Activated CD8-positive, alpha-beta memory T cell treated with anti-CD3 and anti-CD28 coated beads, Interleukin-2, amount 10 ng/mL, durations not matched to agents 7 days and 5 days (primary cell): ENCODE measurements at regions not wholly inside any gene's neighbourhood (a gene's known extent, or its start where the extent isn't known, plus 50 kb on each side); places are given as distances from the start of the nearest gene placed in this dataset.

Experiments used
- ATAC-seq: fragments of 150-1000 bp; cut with Tn5 transposase; one replicate; pipeline ENCODE4 v1.10.0; 2021; ENCODE audit warnings: moderate library complexity
- CTCF ChIA-PET: fragments of 350-600 bp; sonication (Branson Sonifier 250); formaldehyde crosslinking; loops from one replicate; lab custom pipeline; 2021; ENCODE audit warnings: antibody characterized with exemption; lab: Charles Lee
- DNase-seq: peaks from one replicate; pipeline ENCODE4 v3.0.0-alpha.2; 2020
- H3K27ac Mint-ChIP-seq: one replicate; pipeline ENCODE4 v1.8.0; 2021; ENCODE audit warnings: mild to moderate bottlenecking, mixed read lengths
- H3K27me3 Mint-ChIP-seq: one replicate; pipeline ENCODE4 v1.8.0; 2021; ENCODE audit warnings: mixed read lengths
- H3K36me3 Mint-ChIP-seq: one replicate; pipeline ENCODE4 v1.8.0; 2021; ENCODE audit warnings: mild to moderate bottlenecking, mixed read lengths
- H3K4me1 Mint-ChIP-seq: one replicate; pipeline ENCODE4 v1.8.0; 2021; ENCODE audit warnings: mixed read lengths
- H3K4me3 Mint-ChIP-seq: one replicate; pipeline ENCODE4 v1.8.0; 2021; ENCODE audit warnings: mild to moderate bottlenecking, moderate library complexity, mixed read lengths
- H3K9me3 Mint-ChIP-seq: one replicate; pipeline ENCODE4 v1.8.0; 2022; ENCODE audit warnings: low read depth, mixed read lengths

- Mint-ChIP-seq H3K27ac (no peak overlapping the region), H3K9me3 (peaks cover 2% of the 10 kb centered on the region), H3K4me1 (no peaks in the 10 kb centered on the region), H3K36me3 (no peaks in the 10 kb centered on the region), H3K27me3 (no peaks in the 10 kb centered on the region), H3K4me3 (no peak overlapping the region)
- no peak for DNase-seq
- CTCF ChIA-PET = no interaction called here
- ATAC-seq = no peak
These were observed 126.3 kb upstream of the PLAAT1 start for GRCh38 chr3:193114431-193115340.

GRCh38 chr3:193116871-193117270 is 124.2 kb upstream of the PLAAT1 start:
- H3K4me3 Mint-ChIP-seq = no peak overlapping the region
- no peaks in the 10 kb centered on the region for H3K36me3 Mint-ChIP-seq
- CTCF ChIA-PET = no interaction called here
- no peaks in the 10 kb centered on the region for H3K4me1 Mint-ChIP-seq
- H3K27me3 Mint-ChIP-seq = no peaks in the 10 kb centered on the region
- no peak for DNase-seq
- H3K27ac Mint-ChIP-seq = no peak overlapping the region
- ATAC-seq = no peak
- no peaks in the 10 kb centered on the region for H3K9me3 Mint-ChIP-seq

GRCh38 chr3:193118907-193119306 is 122.1 kb upstream of the PLAAT1 start:
- no peak overlapping the region for H3K4me3 Mint-ChIP-seq
- CTCF ChIA-PET = no interaction called here
- no peaks in the 10 kb centered on the region for H3K27me3 Mint-ChIP-seq
- H3K9me3 Mint-ChIP-seq = no peaks in the 10 kb centered on the region
- DNase-seq (no peak), ATAC-seq (no peak)
- H3K27ac Mint-ChIP-seq = no peak overlapping the region
- no peaks in the 10 kb centered on the region for H3K4me1 Mint-ChIP-seq
- H3K36me3 Mint-ChIP-seq = no peaks in the 10 kb centered on the region

GRCh38 chr3:193119926-193120325 is 121.1 kb upstream of the PLAAT1 start:
- CTCF ChIA-PET = no interaction called here

GRCh38 chr3:193124861-193125260 is 116.2 kb upstream of the PLAAT1 start:
- Mint-ChIP-seq H3K4me3 (no peak overlapping the region), H3K36me3 (no peaks in the 10 kb centered on the region), H3K4me1 (no peaks in the 10 kb centered on the region), H3K27ac (no peak overlapping the region), H3K9me3 (no peaks in the 10 kb centered on the region), H3K27me3 (no peaks in the 10 kb centered on the region)
- CTCF ChIA-PET = no interaction called here
- DNase-seq (no peak), ATAC-seq (no peak)

More at GRCh38 chr3:193119926-193120325, 121.1 kb upstream of the PLAAT1 start:
- no peak for DNase-seq
- Mint-ChIP-seq H3K9me3 (no peaks in the 10 kb centered on the region), H3K27ac (no peak overlapping the region), H3K4me1 (no peaks in the 10 kb centered on the region), H3K27me3 (no peaks in the 10 kb centered on the region), H3K36me3 (no peaks in the 10 kb centered on the region), H3K4me3 (no peak overlapping the region)
- ATAC-seq = no peak

GRCh38 chr3:193129607-193130006 is 111.4 kb upstream of the PLAAT1 start:
- no peaks in the 10 kb centered on the region for H3K9me3 Mint-ChIP-seq
- no peak for DNase-seq
- H3K4me1 Mint-ChIP-seq = no peaks in the 10 kb centered on the region
- no peaks in the 10 kb centered on the region for H3K27me3 Mint-ChIP-seq
- ATAC-seq = no peak
- CTCF ChIA-PET = no interaction called here
- H3K4me3 Mint-ChIP-seq = no peak overlapping the region
- H3K27ac Mint-ChIP-seq = no peak overlapping the region
- H3K36me3 Mint-ChIP-seq = no peaks in the 10 kb centered on the region

GRCh38 chr3:193130576-193130975 is 110.4 kb upstream of the PLAAT1 start:
- CTCF ChIA-PET = no interaction called here
- no peaks in the 10 kb centered on the region for H3K4me1 Mint-ChIP-seq
- no peaks in the 10 kb centered on the region for H3K27me3 Mint-ChIP-seq
- no peak for DNase-seq
- no peak overlapping the region for H3K27ac Mint-ChIP-seq
- no peak overlapping the region for H3K4me3 Mint-ChIP-seq
- ATAC-seq = no peak
- H3K36me3 Mint-ChIP-seq = no peaks in the 10 kb centered on the region
- H3K9me3 Mint-ChIP-seq = no peaks in the 10 kb centered on the region

GRCh38 chr3:193132241-193132640 is 108.8 kb upstream of the PLAAT1 start:
- no peaks in the 10 kb centered on the region for H3K36me3 Mint-ChIP-seq
- no peaks in the 10 kb centered on the region for H3K4me1 Mint-ChIP-seq
- CTCF ChIA-PET = no interaction called here
- no peak overlapping the region for H3K27ac Mint-ChIP-seq
- no peaks in the 10 kb centered on the region for H3K27me3 Mint-ChIP-seq
- ATAC-seq (no peak), DNase-seq (no peak)
- H3K4me3 Mint-ChIP-seq = no peak overlapping the region
- no peaks in the 10 kb centered on the region for H3K9me3 Mint-ChIP-seq

GRCh38 chr3:193132964-193133363 is 108.1 kb upstream of the PLAAT1 start:
- CTCF ChIA-PET = no interaction called here
- H3K27ac Mint-ChIP-seq = no peak overlapping the region
- H3K4me1 Mint-ChIP-seq = no peaks in the 10 kb centered on the region
- ATAC-seq (no peak), DNase-seq (no peak)
- H3K9me3 Mint-ChIP-seq = no peaks in the 10 kb centered on the region
- H3K27me3 Mint-ChIP-seq = no peaks in the 10 kb centered on the region
- H3K36me3 Mint-ChIP-seq = no peaks in the 10 kb centered on the region
- H3K4me3 Mint-ChIP-seq = no peak overlapping the region

- no peak overlapping the region for H3K27ac Mint-ChIP-seq
- CTCF ChIA-PET = interaction anchor here (1.0 kb wide), 1 partner anchor 20 kb away, joined by 3 read pairs; no protein-coding TSS in a partner anchor
These were observed 106.2 kb upstream of the PLAAT1 start for GRCh38 chr3:193134856-193135255.

GRCh38 chr3:193140381-193140780 is 100.6 kb upstream of the PLAAT1 start:
- H3K4me1 Mint-ChIP-seq = no peaks in the 10 kb centered on the region
- no peaks in the 10 kb centered on the region for H3K27me3 Mint-ChIP-seq
- no peak overlapping the region for H3K27ac Mint-ChIP-seq
- H3K36me3 Mint-ChIP-seq = no peaks in the 10 kb centered on the region
- no peak for ATAC-seq
- no peak for DNase-seq
- H3K9me3 Mint-ChIP-seq = peaks cover 3% of the 10 kb centered on the region
- CTCF ChIA-PET = no interaction called here
- H3K4me3 Mint-ChIP-seq = no peak overlapping the region

More at GRCh38 chr3:193134856-193135255, 106.2 kb upstream of the PLAAT1 start:
- Mint-ChIP-seq H3K27me3 (no peaks in the 10 kb centered on the region), H3K4me3 (no peak overlapping the region), H3K4me1 (no peaks in the 10 kb centered on the region), H3K36me3 (no peaks in the 10 kb centered on the region), H3K9me3 (peaks cover 3% of the 10 kb centered on the region)
- no peak for ATAC-seq
- DNase-seq = no peak

- no peak overlapping the region for H3K4me3 Mint-ChIP-seq
- no peaks in the 10 kb centered on the region for H3K4me1 Mint-ChIP-seq
These were observed 95.8 kb upstream of the PLAAT1 start for GRCh38 chr3:193145248-193145647.

GRCh38 chr3:193148688-193149473 is 92.1 kb upstream of the PLAAT1 start:
- ATAC-seq (no peak), DNase-seq (no peak)
- Mint-ChIP-seq H3K4me1 (no peaks in the 10 kb centered on the region), H3K27ac (no peak overlapping the region), H3K27me3 (no peaks in the 10 kb centered on the region), H3K36me3 (no peaks in the 10 kb centered on the region), H3K4me3 (no peak overlapping the region), H3K9me3 (no peaks in the 10 kb centered on the region)
- CTCF ChIA-PET = no interaction called here

More at GRCh38 chr3:193145248-193145647, 95.8 kb upstream of the PLAAT1 start:
- ATAC-seq (no peak), DNase-seq (no peak)
- H3K27ac Mint-ChIP-seq = no peak overlapping the region
- no peaks in the 10 kb centered on the region for H3K27me3 Mint-ChIP-seq
- H3K9me3 Mint-ChIP-seq = no peaks in the 10 kb centered on the region
- H3K36me3 Mint-ChIP-seq = no peaks in the 10 kb centered on the region
- CTCF ChIA-PET = no interaction called here

GRCh38 chr3:193149998-193150397 is 91.0 kb upstream of the PLAAT1 start:
- no peaks in the 10 kb centered on the region for H3K27me3 Mint-ChIP-seq
- H3K4me3 Mint-ChIP-seq = no peak overlapping the region
- no peak overlapping the region for H3K27ac Mint-ChIP-seq
- H3K4me1 Mint-ChIP-seq = no peaks in the 10 kb centered on the region
- H3K36me3 Mint-ChIP-seq = no peaks in the 10 kb centered on the region
- no peaks in the 10 kb centered on the region for H3K9me3 Mint-ChIP-seq
- DNase-seq = no peak
- CTCF ChIA-PET = no interaction called here
- no peak for ATAC-seq
